CMK (cell line): ENCODE measurements at regions not wholly inside any gene's neighbourhood (a gene's known extent, or its start where the extent isn't known, plus 50 kb on each side); places are given as distances from the start of the nearest gene placed in this dataset.
"Not testable (repeated sequence)": the region's sequence is repeated elsewhere in the genome, so short reads cannot be mapped to it uniquely, and the experiment has no call there.

Experiments used
- DNase-seq: peaks from one replicate; pipeline ENCODE4 v3.0.0-alpha.2; 2010; ENCODE audit warnings: low read depth

DNA sequence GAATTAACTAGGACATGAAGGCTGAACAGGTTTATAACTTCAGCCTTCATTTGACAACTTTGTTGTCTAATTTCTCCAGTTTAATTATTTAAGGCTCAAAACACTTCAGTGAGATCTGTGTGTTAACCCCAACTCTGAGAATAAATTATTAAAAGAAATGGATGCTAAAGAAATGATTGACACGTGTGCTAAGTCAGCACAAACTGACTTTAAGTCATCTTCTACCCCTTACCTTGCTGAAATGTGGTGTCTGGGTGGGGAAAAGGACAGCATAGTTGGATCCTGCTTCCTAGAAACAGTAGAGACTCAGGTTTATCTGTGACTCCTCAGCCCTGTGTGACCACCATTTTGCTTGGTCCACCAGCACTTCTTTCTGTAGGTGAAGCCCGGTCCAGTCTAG lies 324.8 kb upstream of the NPSR1 start:
- no peak for DNase-seq

DNA sequence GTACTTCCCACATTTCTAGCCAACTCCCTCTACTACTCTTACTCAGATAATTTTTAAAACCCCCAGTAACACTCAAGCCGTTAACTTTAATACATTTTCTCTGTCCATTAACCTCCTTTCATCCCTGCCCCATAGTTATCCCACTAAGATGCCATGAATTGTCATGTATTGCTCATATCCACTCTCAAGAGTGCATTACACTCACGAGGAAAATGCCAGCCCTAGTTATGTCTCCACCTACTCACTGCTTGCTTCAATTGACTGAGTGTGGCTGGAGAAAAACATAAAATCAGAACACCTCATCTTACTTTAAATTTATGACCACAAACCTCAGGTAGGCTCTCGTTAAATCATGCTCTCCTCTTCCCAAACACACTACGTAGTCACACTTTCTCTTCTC lies 324.1 kb upstream of the NPSR1 start:
- DNase-seq = no peak

DNA sequence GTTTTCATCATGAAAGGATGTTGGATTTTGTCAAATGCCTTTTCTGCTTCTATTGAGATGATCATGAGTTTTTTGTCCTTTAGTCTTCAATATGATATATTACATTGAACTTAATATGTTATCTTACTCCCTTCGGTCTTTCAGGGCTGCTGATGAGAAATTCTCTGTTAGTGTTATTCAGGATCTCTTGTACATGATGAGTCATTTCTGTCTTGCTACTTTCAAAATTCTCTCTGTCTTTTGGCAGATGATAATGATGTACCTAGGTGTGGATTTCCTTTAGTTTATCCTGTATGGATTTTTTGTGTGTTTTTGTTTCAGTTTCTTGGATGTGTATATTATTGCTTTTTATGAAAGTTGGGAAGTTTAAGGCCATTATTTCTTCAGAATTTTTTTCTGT lies 320.9 kb upstream of the NPSR1 start:
- no peak for DNase-seq

DNA sequence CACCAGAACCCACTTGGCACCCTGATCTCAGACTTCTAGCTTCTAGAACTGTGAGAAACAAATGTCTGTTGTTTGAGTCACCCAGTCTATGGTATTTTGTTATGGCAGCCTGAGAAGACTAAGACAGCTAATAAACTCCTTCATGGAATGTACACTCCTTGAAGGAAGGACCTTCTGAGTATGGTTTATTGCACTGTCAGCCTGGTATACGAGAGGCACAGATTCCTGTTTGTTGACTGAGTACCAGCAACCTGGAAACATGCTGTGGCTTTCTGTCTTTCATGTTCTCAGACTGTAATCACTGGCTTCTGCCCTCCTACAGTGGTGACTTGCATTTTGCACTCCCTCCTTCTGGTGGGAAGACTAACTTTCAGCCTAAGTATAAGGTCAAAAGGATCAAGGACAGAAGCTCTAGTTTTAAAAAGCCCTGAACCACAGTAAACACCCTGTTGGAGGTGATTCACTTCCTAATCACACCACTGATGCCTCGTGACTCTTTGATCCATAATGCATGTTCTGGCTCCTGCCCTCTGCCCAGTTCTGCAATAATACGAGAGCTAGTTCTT lies 319.0 kb upstream of the NPSR1 start:
- DNase-seq = no peak

DNA sequence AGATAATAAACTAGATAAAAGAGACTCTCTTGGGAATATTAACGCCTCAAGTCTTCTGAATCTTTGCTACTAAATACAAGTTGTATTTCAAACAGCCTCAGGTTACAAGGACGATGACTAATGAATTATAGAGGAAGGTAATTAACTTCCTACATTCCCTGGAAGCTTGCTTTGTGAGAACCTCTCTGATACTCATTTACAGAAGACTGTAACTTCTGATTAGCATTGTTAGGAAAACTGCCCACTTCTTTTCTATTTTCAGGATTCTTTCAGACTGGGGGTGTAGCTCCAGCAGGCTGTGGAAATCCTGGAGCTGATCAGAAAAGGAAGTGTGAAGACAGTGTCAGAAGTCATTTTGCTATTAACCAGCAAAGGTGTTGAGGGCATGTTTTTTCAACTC lies 316.7 kb upstream of the NPSR1 start:
- DNase-seq = no peak

DNA sequence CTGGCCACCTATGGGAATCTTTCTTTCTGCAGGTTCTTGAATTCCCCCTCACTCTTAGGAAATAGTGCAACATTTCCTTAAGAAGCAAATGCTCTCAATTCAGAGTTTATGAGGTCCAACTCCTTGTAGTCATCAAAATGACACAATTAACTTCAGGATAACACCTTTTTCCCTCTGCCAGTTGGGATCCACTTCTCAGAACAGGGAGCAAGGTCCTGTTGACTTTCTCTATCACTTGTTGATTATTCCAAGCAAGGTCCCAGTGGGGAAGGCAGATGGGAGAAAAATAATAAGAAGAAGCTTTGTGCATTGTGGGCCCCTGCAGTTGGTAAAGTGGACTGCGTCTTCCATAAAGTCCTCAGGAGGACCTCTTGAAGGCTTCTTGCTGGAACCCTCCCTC lies 315.6 kb upstream of the NPSR1 start:
- DNase-seq = no peak

DNA sequence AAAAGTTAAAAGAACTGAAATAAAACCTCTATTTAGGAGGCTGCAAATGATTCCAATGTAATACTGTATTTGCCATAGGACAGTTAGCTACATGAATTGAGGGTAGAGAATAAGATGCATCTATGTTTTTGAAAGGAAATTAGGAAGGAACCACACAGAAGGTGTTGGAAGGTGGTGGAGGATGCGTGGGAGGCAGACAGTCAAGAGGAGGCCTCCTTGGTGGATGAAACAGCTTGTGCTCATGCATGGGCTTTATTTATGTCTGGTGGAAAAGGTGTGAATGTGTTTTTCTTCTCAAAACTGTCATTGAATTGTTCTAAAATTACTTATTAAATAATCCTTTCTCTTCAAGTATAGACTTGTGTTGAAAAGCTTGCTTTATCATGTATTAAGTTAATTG lies 314.4 kb upstream of the NPSR1 start:
- no peak for DNase-seq

DNA sequence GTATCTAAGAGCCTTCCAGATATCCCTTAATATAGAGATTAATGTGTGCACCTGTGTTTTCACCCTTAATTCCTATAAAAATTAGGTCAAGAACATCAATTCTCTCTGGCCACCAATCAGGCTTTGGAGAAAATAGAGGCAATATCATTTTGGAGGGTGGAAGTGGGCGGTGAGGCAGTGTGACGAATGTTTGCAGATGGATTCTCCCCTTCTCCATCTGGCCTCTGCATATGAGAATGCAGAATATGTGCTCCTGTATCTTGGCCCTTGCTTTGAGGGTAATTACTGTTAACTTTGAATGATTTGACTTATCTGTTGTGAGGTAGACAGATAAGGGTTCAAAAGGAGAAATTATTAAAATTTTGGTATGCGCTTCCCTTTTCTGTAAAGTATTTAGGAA lies 304.0 kb upstream of the NPSR1 start:
- DNase-seq = peak; percentile 30

DNA sequence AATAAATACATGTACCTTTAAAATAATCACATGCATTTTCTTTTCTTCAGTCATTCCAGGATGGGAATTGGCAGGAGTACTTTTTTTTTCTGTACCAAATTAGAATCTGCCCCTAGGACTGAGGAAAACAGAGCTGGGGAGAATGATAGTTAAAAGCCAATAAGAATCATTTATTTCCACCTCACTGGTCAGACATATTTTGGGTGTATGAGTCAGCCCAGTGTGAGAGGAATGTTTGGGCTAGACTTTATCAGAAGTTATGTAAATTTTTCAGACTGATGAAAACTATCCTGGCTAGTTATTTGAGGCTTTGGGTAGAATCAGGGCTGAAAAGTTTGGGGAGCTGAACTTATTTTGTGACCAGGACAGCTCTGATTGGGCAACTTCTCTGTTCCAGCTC lies 303.1 kb upstream of the NPSR1 start:
- no peak for DNase-seq

DNA sequence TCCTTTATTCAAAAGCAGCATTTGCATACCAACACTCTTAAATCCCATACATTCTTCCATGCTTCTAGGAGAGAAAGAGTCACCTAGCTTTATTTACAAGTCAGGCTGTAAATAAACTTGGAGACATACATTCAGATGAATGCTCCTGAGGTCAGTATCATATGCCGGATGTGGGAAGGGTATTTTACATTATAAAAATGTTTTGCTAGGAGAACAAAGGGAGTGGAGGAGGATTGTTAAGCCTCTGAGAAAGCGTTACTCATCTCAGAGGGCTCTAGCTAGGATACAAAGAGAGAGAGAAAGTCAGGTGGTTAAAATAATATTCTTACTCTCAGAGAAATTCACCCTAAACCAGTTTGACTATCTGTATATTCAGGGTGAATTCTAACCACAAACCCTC lies 300.9 kb upstream of the NPSR1 start:
- DNase-seq = no peak

DNA sequence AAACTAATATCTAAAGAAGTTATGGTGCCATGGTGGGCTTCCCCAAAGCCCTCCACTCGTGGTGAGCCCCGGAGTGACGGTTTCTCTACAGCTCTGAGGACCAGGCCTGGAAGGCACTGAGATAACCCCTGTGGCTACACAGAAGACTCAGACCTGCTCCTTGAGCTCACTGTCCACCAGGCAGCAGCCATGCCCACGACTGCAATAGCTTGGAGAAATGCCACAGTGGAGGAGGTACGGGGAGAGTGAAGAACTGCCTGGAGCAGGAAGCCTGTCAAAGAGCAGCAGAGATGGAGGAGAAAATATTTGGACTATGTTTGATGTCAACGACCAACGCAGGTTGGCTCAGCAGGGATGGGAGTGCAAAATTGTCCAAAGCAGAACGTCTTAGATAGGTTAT lies 300.1 kb upstream of the NPSR1 start:
- no peak for DNase-seq

DNA sequence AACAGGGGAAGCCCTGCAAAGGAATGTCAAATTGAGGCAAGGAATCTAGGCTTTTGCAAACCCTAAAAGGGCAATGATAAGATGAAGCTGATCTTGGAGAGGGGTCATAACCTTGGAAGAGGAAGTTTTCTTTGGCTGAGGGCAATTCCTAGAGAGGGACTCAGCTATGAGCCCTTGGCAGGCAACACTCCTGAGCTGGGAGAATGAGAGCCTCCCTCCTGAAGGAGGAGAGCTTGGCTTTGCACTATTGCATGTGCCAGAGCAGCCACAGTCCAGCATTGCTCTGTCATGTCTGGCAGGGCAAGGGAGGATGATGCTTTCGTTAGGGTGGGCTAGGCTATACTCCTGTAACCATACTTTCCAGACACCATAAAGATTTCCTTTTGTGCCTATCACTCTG lies 299.4 kb upstream of the NPSR1 start:
- not testable (repeated sequence) for DNase-seq

DNA sequence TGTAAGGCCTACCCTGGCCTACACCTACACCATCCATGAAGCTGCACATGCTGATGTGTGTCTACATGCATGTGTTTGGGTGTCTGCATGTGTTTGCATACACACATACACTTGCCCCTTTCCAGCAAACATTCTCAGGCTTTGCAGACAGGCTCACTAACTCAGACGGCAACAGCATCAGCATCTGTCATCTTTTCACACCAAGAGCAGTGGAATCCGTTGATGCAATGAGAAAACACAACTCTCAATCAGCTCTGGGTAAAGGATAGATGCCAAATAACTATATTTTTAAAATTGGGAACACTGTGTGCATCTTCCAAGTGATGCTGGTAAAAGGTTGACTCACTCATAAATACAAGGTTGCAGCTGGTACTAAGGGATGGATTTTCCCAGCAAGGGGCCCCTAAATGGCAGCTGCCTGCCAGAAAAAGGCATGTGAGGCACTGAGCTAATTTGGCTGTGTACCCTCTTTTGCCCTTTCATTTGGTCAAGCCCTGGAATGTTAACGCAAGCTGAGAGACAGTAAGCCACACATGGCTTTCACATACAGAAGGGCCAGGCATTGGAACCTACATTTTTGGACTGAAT lies 296.3 kb upstream of the NPSR1 start:
- no peak for DNase-seq

DNA sequence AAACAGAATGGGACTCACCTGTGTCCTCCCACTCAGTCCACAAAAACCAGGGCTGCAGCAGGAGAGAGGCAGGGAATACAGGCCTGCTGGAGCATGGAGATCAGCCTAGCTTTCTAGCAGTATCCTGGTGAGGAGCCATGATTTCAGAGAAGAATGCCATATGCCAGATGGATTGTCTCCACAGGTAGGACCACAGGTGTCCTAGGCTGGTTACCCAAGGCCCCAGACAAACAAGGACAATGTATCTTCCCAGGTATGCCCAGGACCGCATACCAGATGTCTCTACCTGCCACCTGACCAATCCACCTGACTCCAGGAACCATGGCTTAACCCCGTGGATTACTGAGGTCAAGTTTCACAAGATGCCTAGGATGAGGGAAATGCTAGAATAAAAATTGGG lies 295.4 kb upstream of the NPSR1 start:
- no peak for DNase-seq

DNA sequence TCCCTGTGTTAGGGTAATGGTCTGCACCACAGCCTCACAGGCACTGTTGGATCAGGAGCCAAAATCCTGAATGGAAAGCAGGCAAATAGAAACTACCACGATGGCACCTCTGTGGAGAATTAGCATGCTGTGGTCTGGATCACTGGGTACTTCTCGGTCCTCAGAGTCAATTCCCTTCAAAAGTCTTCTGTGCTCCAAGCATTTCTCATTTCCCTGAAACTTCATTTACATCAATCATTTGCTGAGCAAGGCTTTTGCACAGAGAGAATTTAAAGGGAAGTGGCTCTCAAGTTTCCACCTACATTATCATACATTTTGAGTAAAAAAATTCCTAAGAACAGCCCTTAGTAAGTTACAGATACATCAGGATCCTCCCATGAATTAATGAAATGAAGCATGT lies 293.9 kb upstream of the NPSR1 start:
- no peak for DNase-seq

DNA sequence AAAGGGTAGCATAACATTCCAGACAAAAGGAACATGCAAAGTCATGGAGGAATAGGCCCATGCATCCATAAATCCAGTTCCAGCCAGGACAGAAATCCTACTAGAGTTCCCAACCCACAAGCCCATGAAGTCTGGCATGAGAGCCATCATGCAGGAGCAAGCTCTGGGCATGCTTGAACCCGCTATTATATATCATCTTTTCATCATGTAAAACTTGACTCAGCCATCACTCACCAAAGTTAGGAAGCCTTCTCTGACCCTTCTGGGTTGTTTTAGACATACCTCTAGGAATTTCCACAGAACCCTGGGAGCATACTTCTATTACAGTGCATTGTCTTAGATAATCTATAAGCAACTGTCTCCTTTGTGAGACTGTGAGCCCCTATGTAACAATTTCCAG lies 293.0 kb upstream of the NPSR1 start:
- DNase-seq = no peak

DNA sequence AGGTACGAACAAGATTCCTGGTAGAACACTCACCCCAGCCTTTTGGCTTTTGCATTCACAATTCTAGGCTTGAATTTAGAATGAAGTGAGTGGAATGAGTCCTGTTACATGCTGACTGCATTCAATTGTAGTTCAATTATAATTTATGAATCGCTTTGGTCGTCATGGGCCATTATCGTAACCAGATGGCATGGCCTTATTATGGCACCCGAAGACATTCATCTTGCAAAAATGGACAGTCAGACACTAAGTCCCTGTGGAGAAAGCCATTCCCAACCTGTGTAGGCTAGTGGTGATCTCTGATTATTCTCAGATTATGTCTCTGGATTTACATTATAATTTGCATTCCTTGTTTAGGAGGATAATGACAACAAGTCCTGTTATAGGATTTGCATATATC lies 292.4 kb upstream of the NPSR1 start:
- no peak for DNase-seq

DNA sequence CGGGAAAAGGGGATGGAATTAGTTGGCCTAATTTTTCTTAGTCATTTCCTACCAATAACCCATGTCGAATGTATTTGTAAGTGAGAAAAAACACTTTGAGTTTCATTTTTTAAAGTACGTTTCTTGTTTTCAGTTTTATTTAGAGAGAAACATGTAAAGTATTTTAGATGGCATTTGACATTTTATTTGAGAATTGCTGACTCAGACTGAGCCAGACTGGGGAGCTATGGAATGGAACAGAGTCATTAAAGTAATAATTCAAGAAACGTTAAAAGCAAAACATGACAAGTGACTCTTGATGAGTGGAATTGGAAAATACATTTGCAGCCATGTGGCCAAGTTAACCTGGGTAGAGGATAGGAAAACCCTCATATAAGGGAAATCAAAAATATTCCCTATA lies 286.1 kb upstream of the NPSR1 start:
- no peak for DNase-seq

DNA sequence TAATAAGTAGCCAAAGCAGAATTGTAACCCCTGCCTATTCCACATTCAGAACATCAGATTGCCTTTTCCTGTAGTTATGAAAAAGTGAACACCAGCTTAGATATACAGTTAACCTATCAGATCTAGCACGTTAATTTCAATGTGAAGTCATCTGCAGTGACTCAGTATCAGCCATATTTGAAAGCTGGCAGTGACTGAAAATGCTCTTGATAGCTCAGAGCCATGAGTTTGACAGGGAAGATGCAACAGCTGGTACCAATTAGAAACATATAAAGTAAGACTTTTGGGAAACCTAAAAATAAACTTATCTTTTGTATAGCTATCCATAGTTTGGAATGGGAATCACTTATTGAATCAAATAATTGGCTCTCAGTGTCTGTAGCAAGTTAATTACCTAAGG lies 284.1 kb upstream of the NPSR1 start:
- no peak for DNase-seq

DNA sequence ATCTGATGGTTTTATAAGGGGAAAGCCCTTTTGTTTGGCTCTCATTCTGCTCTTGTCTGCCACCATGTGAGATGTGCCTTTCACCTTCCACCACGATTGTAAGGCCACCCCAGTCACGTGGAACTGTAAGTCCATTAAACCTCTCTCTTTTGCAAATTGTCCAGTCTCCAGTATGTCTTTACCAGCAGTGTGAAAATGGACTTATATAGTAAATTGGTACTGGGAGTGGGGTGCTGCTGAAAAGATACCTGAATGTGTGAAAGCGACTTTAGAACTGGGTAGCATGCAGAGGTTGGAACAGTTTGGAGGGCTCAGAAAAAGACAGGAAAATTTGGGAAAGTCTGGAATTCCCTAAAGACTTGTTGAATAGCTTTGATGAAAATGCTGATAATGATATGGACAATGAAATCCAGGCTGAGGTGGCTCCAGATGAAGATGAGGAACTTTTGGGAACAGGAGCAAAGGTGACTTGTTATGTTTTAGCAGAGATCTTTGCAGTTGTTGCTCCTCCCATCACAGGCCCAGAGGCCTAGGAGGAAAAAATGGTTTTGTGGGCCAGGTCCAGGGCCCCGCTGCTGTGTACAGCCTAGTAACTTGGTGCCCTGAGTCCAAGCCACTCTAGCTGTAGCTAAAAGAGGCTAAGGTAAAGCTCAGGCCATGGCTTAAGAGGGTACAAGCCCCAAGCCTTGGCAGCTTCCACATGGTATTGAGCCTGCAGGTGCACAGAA lies 275.7 kb upstream of the NPSR1 start:
- no peak for DNase-seq

DNA sequence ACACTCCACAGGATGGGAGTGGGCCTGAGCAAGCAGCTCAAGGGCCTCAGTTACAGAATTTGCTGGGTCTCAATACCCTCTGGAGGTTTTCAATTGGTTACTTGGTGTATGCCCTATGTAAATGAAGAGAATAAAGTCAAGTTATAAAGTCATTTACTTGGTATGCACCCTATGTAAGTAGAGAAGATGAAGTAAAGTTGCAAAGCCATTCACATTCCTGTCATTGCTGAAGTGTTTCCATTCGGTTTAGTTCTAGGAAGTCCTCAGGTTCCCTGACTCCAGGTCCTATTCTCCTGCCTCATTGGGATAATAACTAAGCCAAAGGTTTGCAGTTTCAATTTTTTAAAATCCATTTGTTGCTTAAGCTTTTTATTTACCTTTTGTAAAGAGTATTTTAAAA lies 272.6 kb upstream of the NPSR1 start:
- no peak for DNase-seq

DNA sequence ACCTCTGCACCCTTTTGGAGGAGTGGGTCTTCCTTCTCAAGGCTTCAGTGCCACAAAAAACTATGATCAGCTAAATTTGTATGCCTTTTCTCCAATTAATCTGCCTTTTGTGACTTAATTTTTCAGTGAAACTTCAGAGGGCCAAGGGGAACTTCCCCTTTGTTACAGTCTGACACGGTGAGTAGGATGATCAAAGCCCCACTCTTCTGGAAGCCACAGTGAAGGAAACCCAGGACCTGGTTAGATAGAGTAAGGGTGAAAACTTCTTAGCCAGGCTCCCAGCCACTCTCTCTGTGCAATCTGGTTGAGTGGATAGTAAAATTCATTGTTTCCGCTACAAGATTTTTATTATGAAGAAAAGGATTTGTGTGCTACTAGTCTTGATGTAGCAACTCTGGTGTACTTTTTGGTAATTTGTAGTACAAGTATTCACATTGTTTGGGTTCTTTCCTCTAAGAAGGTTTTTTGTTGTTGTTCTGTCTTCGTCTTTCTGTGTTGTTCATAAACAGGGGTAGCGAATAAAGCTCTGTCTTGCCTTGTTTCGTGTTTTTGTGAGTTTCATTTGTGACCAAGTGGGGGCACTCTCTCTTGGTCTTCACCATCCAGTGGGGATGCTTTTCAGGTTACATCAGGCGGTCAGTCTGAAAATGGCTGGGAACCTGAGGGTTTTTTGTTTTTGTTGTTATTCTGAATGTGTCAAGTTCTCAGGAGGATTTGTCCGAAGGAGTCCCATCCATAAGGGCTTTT lies 268.5 kb upstream of the NPSR1 start:
- DNase-seq = no peak

DNA sequence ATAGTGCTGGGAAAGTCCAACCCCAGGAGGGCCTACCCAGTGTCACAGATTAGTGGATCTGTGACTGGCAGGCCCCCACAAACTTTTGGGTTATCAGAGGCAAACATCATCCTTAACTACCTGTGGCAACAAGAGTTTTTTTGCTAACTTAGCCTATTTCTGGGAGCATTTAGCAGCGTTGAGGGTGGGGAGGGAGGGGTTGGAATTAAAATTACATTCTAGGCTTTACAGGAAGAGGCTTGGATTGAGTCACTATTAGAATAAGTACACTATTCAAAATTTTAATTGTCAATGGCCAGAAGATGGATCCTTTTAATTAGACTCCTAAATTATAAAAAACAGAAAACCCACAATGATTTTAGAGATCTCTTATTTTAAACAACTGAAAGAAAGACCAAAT lies 267.9 kb upstream of the NPSR1 start:
- DNase-seq = no peak
